IMR-90 (cell line): ENCODE measurements at regions not wholly inside any gene's neighbourhood (a gene's known extent, or its start where the extent isn't known, plus 50 kb on each side); places are given as distances from the start of the nearest gene placed in this dataset.

ENCODE experiments used
- ATAC-seq: fragments of 200-7000 bp; cut with Tn5 transposase; 2 replicates; pipeline ENCODE4 v1.9.1; 2020; ENCODE audit warnings: low read depth, mild to moderate bottlenecking, moderate library complexity
- BruUV-seq: library from RNA; stranded (reverse); fragments of 400-500 nt; replicated peaks from 2 replicates; lab custom pipeline; 2021; lab: Mats Ljungman, UMichigan
- CTCF ChIA-PET: fragments of 300-600 bp; formaldehyde crosslinking; extraction: SDS; loops from one replicate; lab custom pipeline; 2021; ENCODE audit warnings: antibody characterized with exemption; lab: Yijun Ruan, JAX
- POLR2A ChIA-PET: fragments of 300-600 bp; sonication (Branson Sonifier 250); formaldehyde crosslinking; loops from one replicate; lab custom pipeline; 2022; ENCODE audit warnings: antibody characterized with exemption; ENCODE audit not compliant: unreplicated experiment; lab: Charles Lee
- DNase-seq: peaks from one replicate; pipeline ENCODE4 v3.0.0; 2013
- H2AFZ ChIP-seq: replicated peaks from 2 replicates; pipeline ENCODE3; 2013; ENCODE audit warnings: low read length, mild to moderate bottlenecking; ENCODE audit not compliant: poor library complexity
- H2AK5ac ChIP-seq: 2 replicates; pipeline ENCODE4 v1.6.1; 2013; ENCODE audit warnings: low read depth, low read length, inconsistent platforms
- H2AK9ac ChIP-seq: replicated peaks from 2 replicates; pipeline ENCODE3; 2013; ENCODE audit warnings: mild to moderate bottlenecking, low read depth, low read length, moderate library complexity; ENCODE audit not compliant: poor library complexity
- H2BK120ac ChIP-seq: 2 replicates; pipeline ENCODE4 v1.6.1; 2013; ENCODE audit warnings: low read depth, low read length, inconsistent platforms
- H2BK15ac ChIP-seq: 3 replicates; pipeline ENCODE4 v1.6.1; 2013; ENCODE audit warnings: low read depth, low read length, inconsistent platforms
- H2BK20ac ChIP-seq: 2 replicates; pipeline ENCODE4 v1.6.1; 2013; ENCODE audit warnings: low read depth, mild to moderate bottlenecking, inconsistent platforms, low read length, moderate library complexity
- H2BK5ac ChIP-seq: 2 replicates; pipeline ENCODE4 v1.6.1; 2013; ENCODE audit warnings: mild to moderate bottlenecking, low read depth, low read length, inconsistent platforms; ENCODE audit not compliant: poor library complexity, severe bottlenecking
- H3K14ac ChIP-seq: replicated peaks from 2 replicates; pipeline ENCODE4 v1.6.1; 2013; ENCODE audit warnings: low read depth, low read length, inconsistent platforms
- H3K18ac ChIP-seq: 2 replicates; pipeline ENCODE4 v1.6.1; 2013; ENCODE audit warnings: low read depth, low read length, control low read depth
- H3K23ac ChIP-seq: 2 replicates; pipeline ENCODE4 v1.6.1; 2013; ENCODE audit warnings: low read depth, low read length, inconsistent platforms
- H3K27ac ChIP-seq: 2 replicates; pipeline ENCODE4 v1.5.1; 2013; ENCODE audit warnings: mild to moderate bottlenecking, control low read depth, low read length; ENCODE audit not compliant: insufficient read depth
- H3K27me3 ChIP-seq: 2 replicates; pipeline ENCODE4 v1.6.1; 2013; ENCODE audit warnings: low read length; ENCODE audit not compliant: control insufficient read depth, insufficient read depth
- H3K36me3 ChIP-seq: 2 replicates; pipeline ENCODE4 v1.6.1; 2013; ENCODE audit warnings: low read length, mixed read lengths; ENCODE audit not compliant: control insufficient read depth, insufficient read depth
- H3K4ac ChIP-seq: 2 replicates; pipeline ENCODE4 v1.6.1; 2013; ENCODE audit warnings: low read depth, low read length, inconsistent platforms
- H3K4me1 ChIP-seq: 2 replicates; pipeline ENCODE4 v1.6.1; 2013; ENCODE audit warnings: low read length, mixed read lengths; ENCODE audit not compliant: control insufficient read depth, insufficient read depth
- H3K4me2 ChIP-seq: 2 replicates; pipeline ENCODE4 v1.6.1; 2013; ENCODE audit warnings: low read depth, mild to moderate bottlenecking, control low read depth, low read length, moderate library complexity
- H3K4me3 ChIP-seq: 2 replicates; pipeline ENCODE4 v1.5.1; 2013; ENCODE audit warnings: low read depth, mild to moderate bottlenecking, control low read depth, low read length, moderate library complexity; ENCODE audit not compliant: insufficient read depth
- H3K56ac ChIP-seq: 2 replicates; pipeline ENCODE4 v1.6.1; 2013; ENCODE audit warnings: low read length, inconsistent platforms; ENCODE audit not compliant: insufficient read depth; ENCODE audit errors: extremely low read depth
- H3K79me1 ChIP-seq, 2 experiments: 2 replicates each; pipeline ENCODE4 v1.6.1; 2013; ENCODE audit warnings: low read length in 2 of 2, inconsistent platforms in 1 of 2, low read depth in 1 of 2
- H3K9ac ChIP-seq: 2 replicates; pipeline ENCODE4 v1.6.1; 2013; ENCODE audit warnings: low read depth, low read length, control low read depth
- H3K9me1 ChIP-seq: 2 replicates; pipeline ENCODE4 v1.6.1; 2013; ENCODE audit warnings: low read length, inconsistent platforms; ENCODE audit not compliant: insufficient read depth
- H3K9me3 ChIP-seq: 2 replicates; pipeline ENCODE4 v1.6.1; 2013; ENCODE audit warnings: low read length; ENCODE audit not compliant: control insufficient read depth, insufficient read depth
- H4K20me1 ChIP-seq: 2 replicates; pipeline ENCODE4 v1.6.1; 2013; ENCODE audit warnings: low read length, inconsistent platforms; ENCODE audit not compliant: insufficient read depth
- H4K5ac ChIP-seq: 2 replicates; pipeline ENCODE4 v1.6.1; 2013; ENCODE audit warnings: mild to moderate bottlenecking, low read depth, low read length, control low read depth
- H4K8ac ChIP-seq, 2 experiments: 2 replicates each; pipeline ENCODE4 v1.6.1; 2013; ENCODE audit warnings: low read depth in 2 of 2, low read length in 2 of 2, control low read depth in 1 of 2, inconsistent platforms in 1 of 2
- H4K91ac ChIP-seq: 2 replicates; pipeline ENCODE4 v1.6.1; 2013; ENCODE audit warnings: low read depth, low read length, inconsistent platforms; ENCODE audit not compliant: insufficient read depth
- POLR2A ChIP-seq: IDR thresholded peaks from 2 replicates; pipeline ENCODE4 v1.6.1; 2012; ENCODE audit warnings: mild to moderate bottlenecking, low read depth, low read length
- WGBS, 2 experiments: methylation state at CpG; one replicate each; pipeline versions ENCODE4 v1.1.5 to v1.1.7; 2013; ENCODE audit warnings: missing lambda C conversion rate in 2 of 2; ENCODE audit not compliant: insufficient read length in 1 of 2; ENCODE audit errors: extremely low coverage in 2 of 2; 5-methylcytosine and 5-hydroxymethylcytosine counted together
- dilution Hi-C: fragments of 300-500 bp; cut with HindIII; formaldehyde crosslinking; loops from one replicate; pipeline ENCODE4 v1.14.3; 2018; ENCODE audit warnings: low sequenced_read_pairs; ENCODE audit not compliant: unreplicated experiment
- in situ Hi-C: fragments of 300-500 bp; cut with MboI; formaldehyde crosslinking; loops from 3 replicates; pipeline ENCODE4 v1.14.3; 2019; ENCODE audit warnings: low sequenced_read_pairs, inconsistent platforms, mixed read lengths
- intact Hi-C: fragments of 100-400 bp; cut with micrococcal nuclease; formaldehyde crosslinking; loops from 2 replicates; pipeline ENCODE4 v1.10.0; 2022

DNA sequence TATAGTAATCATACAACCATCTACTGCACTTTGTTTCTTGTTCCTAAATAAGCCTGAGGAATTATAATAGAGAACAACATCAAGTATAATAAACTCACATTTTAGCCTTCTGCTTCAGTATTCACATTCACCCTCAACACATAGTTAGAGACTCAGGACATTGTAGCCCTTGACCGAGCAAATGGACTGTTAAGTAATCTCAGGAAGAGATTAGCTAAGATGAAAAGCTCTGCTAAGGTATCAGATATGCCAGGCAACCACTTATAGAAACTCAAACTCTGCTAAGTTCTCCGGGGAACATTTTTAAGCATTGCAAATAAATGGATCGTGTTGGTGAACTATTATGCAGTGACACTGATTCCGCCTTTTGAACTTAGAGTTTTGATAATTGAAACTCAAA, 252.0 kb downstream of the DTWD2 start:
- no peak overlapping the region for H3K4me3 ChIP-seq
- TF ChIP-seq POLR2A: no peak
- no peak overlapping the region for H3K56ac ChIP-seq
- no peak overlapping the region for H2AFZ ChIP-seq
- BruUV-seq: no TSS peak
- ChIA-PET CTCF (no interaction called here), POLR2A (no interaction called here)
- DNase-seq (no peak), ATAC-seq (no peak)
- no peak overlapping the region for H3K14ac ChIP-seq
- no peaks in the 10 kb centered on the region for H3K27me3 ChIP-seq
- H3K27ac ChIP-seq: no peak overlapping the region
- no peak overlapping the region for H2BK120ac ChIP-seq
- no peak overlapping the region for H4K8ac ChIP-seq
- no peak overlapping the region for H3K23ac ChIP-seq
- H3K79me1 ChIP-seq: no peaks in the 10 kb centered on the region
- in situ Hi-C loops (no loop called here), dilution Hi-C loops (no loop called here), intact Hi-C loops (no loop called here)
- no CpG with 5 or more reads among the region's 4 CpGs for WGBS, 2 experiments
- H2BK15ac ChIP-seq: no peak overlapping the region
- no peak overlapping the region for H2BK5ac ChIP-seq
- H3K4me1 ChIP-seq: no peaks in the 10 kb centered on the region
- no peak overlapping the region for H2AK5ac ChIP-seq
- no peak overlapping the region for H3K18ac ChIP-seq
- no peak overlapping the region for H3K9ac ChIP-seq
- H3K4ac ChIP-seq: no peak overlapping the region
- no peaks in the 10 kb centered on the region for H4K20me1 ChIP-seq
- no peak overlapping the region for H2AK9ac ChIP-seq
- no peak overlapping the region for H3K4me2 ChIP-seq
- no peak overlapping the region for H2BK20ac ChIP-seq
- no peak overlapping the region for H4K5ac ChIP-seq
- no peaks in the 10 kb centered on the region for H3K9me1 ChIP-seq
- no peaks in the 10 kb centered on the region for H3K36me3 ChIP-seq
- no peak overlapping the region for H4K91ac ChIP-seq
- H3K9me3 ChIP-seq: peaks cover 4% of the 10 kb centered on the region; the same call in 1 of the 2 replicates
